ENCODE measurements at regions not wholly inside any gene's neighbourhood (a gene's known extent, or its start where the extent isn't known, plus 50 kb on each side); places are given as distances from the start of the nearest gene placed in this dataset.

DNA sequence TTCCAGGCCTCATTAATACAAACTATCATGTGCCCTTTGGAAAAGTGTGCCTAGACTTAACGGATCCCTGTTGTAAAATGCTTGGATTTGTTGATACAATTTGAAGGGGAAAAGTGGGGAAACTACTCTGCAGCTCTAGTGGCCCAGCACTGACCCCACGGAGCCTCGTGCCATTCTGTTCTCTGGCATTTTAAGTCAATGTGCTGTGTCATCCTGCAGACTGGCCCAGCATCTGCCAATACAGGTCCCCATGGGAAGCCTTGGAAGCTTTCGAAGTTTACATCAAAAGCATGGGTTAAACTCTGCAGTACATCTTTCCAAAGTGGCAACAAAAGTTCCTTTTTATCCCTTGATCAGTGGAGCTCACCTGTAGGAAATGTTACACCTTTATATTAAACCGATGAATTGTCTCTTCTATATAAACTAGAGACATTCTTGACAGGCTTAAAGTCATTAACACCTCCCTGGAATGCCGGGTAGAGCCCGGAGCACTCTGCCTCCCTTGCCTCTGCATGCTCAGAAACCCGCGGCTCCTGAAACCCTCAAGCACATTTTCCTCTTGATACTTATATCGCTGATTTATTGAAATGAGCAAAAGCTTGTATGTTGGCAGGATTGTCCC lies 596.0 kb upstream of the ADAMTS16 start:
- no peak for DNase-seq (ENCODE audit: low spot score)
- Histone ChIP-seq H3K27ac (no peak overlapping the region), H3K4me1 (ENCODE audit: control insufficient read depth in 1 of 2, low read depth in 2 of 2) (no peaks in the 10 kb centered on the region), H3K4me3 (no peak overlapping the region), H3K27me3 (replicated peaks; ENCODE audit: insufficient read depth) (no peaks in the 10 kb centered on the region), H3K36me3 (no peaks in the 10 kb centered on the region), H3K9me3 (no peaks in the 10 kb centered on the region)
- TF ChIP-seq, protein P1, sequence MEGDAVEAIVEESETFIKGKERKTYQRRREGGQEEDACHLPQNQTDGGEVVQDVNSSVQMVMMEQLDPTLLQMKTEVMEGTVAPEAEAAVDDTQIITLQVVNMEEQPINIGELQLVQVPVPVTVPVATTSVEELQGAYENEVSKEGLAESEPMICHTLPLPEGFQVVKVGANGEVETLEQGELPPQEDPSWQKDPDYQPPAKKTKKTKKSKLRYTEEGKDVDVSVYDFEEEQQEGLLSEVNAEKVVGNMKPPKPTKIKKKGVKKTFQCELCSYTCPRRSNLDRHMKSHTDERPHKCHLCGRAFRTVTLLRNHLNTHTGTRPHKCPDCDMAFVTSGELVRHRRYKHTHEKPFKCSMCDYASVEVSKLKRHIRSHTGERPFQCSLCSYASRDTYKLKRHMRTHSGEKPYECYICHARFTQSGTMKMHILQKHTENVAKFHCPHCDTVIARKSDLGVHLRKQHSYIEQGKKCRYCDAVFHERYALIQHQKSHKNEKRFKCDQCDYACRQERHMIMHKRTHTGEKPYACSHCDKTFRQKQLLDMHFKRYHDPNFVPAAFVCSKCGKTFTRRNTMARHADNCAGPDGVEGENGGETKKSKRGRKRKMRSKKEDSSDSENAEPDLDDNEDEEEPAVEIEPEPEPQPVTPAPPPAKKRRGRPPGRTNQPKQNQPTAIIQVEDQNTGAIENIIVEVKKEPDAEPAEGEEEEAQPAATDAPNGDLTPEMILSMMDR (IDR thresholded peaks at IDR 0.05) = no peak
- ATAC-seq (ENCODE audit: insufficient number of reproducible peaks, low FRiP score, low read depth) = no peak

DNA sequence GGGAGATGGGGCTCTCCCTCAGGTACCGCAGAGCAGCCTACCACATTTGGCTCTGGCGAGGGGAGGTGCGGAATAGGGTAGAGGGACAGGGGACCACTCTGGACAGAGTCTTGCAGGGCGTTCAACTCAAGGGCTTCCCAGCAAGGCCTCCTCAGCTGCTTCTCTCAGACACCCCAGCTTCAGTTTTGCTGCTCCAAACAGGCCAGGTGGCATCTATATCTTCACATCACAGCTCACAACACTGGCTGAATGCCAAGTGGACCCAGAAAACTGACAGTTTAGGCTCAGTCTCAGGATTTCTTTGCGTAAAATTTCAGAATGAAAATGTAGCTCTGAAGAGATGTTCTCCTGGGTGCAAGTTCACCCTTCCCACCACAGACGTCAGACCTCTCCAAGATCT lies 592.6 kb upstream of the ADAMTS16 start:
- TF ChIP-seq, protein P1 (IDR thresholded peaks at IDR 0.05) = no peak
- DNase-seq (ENCODE audit: low spot score) (no peak), ATAC-seq (ENCODE audit: insufficient number of reproducible peaks, low FRiP score, low read depth) (no peak)
- Histone ChIP-seq H3K27me3 (replicated peaks; ENCODE audit: insufficient read depth) (no peaks in the 10 kb centered on the region), H3K9me3 (no peaks in the 10 kb centered on the region), H3K27ac (no peak overlapping the region), H3K4me1 (ENCODE audit: control insufficient read depth in 1 of 2, low read depth in 2 of 2) (no peaks in the 10 kb centered on the region), H3K36me3 (no peaks in the 10 kb centered on the region), H3K4me3 (no peak overlapping the region)

GRCh38 chr5:4548341-4548740 lies 591.8 kb upstream of the ADAMTS16 start:
- DNase-seq (ENCODE audit: low spot score) = no peak
- Histone ChIP-seq H3K4me1 (ENCODE audit: control insufficient read depth in 1 of 2, low read depth in 2 of 2) (no peaks in the 10 kb centered on the region), H3K36me3 (no peaks in the 10 kb centered on the region), H3K27ac (no peak overlapping the region), H3K27me3 (replicated peaks; ENCODE audit: insufficient read depth) (no peaks in the 10 kb centered on the region), H3K4me3 (no peak overlapping the region), H3K9me3 (no peaks in the 10 kb centered on the region)
- ATAC-seq (ENCODE audit: insufficient number of reproducible peaks, low FRiP score, low read depth) = no peak
- TF ChIP-seq, protein P1 (IDR thresholded peaks at IDR 0.05) = no peak

DNA sequence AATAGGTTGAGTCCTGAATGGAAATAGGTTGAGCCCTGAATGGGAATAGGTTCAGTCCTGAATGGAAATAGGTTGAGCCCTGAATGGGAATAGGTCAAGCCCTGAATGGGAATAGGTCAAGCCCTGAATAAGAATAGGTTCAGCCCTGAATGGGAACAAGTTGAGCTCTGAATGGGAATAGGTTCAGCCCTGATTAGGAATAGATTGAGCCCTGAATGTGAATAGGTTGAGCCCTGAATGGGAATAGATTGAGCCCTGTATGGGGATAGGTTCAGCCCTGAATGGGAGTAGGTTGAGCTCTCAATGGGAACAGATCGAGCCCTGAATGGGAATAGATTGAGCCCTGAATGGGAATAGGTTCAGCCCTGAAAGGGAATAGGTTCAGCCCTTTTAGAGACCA lies 590.8 kb upstream of the ADAMTS16 start:
- no peak for ATAC-seq (ENCODE audit: insufficient number of reproducible peaks, low FRiP score, low read depth)
- H3K27ac ChIP-seq = no peak overlapping the region

DNA sequence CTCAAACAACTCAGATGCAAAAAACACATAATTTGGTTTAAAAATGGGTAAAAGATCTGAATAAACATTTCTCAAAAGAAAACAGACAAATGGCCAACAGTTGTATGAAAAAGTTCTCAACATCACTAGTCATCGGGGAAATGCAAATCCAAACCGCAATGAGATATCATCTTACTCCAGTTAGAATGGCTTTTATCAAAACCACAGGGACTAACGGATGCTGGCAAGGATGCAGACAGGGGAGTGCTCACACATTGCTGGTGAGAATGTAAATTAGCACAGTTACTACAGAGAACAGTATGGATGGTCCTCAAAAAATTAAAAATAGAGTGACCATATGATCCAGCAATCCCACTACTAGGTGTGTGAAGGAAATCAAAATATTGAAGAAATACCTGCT lies 589.1 kb upstream of the ADAMTS16 start:
- H3K4me3 ChIP-seq = no peak overlapping the region
- no peaks in the 10 kb centered on the region for H3K4me1 ChIP-seq (ENCODE audit: control insufficient read depth in 1 of 2, low read depth in 2 of 2)
- DNase-seq (ENCODE audit: low spot score) = no peak
- H3K27me3 ChIP-seq (replicated peaks; ENCODE audit: insufficient read depth) = no peaks in the 10 kb centered on the region
- H3K9me3 ChIP-seq = no peaks in the 10 kb centered on the region
- H3K27ac ChIP-seq = no peak overlapping the region
- H3K36me3 ChIP-seq = no peaks in the 10 kb centered on the region
- TF ChIP-seq, protein P1 (IDR thresholded peaks at IDR 0.05) = no peak
- ATAC-seq (ENCODE audit: insufficient number of reproducible peaks, low FRiP score, low read depth) = no peak

More for the DNA sequence above, 590.8 kb upstream of the ADAMTS16 start:
- Histone ChIP-seq H3K36me3 (no peaks in the 10 kb centered on the region), H3K4me3 (no peak overlapping the region), H3K9me3 (no peaks in the 10 kb centered on the region), H3K27me3 (replicated peaks; ENCODE audit: insufficient read depth) (no peaks in the 10 kb centered on the region), H3K4me1 (ENCODE audit: control insufficient read depth in 1 of 2, low read depth in 2 of 2) (no peaks in the 10 kb centered on the region)
- TF ChIP-seq, protein P1 (IDR thresholded peaks at IDR 0.05) = no peak
- no peak for DNase-seq (ENCODE audit: low spot score)

Measured in thoracic aorta (tissue), 2 donors.